Bone marrow (tissue), 2 donors: ENCODE measurements at regions not wholly inside any gene's neighbourhood (a gene's known extent, or its start where the extent isn't known, plus 50 kb on each side); places are given as distances from the start of the nearest gene placed in this dataset.
"Not testable (repeated sequence)": the region's sequence is repeated elsewhere in the genome, so short reads cannot be mapped to it uniquely, and the experiment has no call there.

Source experiments
- DNase-seq, 2 donors: peaks; one replicate each; lab custom pipeline; 2025; lab: John Stamatoyannopoulos, UW

GRCh38 chr5:90338712-90339372 is 70.7 kb downstream of the CETN3 start:
- no peak for DNase-seq

GRCh38 chr5:90337449-90338052 is 72.0 kb downstream of the CETN3 start:
- DNase-seq, result no peak

DNA sequence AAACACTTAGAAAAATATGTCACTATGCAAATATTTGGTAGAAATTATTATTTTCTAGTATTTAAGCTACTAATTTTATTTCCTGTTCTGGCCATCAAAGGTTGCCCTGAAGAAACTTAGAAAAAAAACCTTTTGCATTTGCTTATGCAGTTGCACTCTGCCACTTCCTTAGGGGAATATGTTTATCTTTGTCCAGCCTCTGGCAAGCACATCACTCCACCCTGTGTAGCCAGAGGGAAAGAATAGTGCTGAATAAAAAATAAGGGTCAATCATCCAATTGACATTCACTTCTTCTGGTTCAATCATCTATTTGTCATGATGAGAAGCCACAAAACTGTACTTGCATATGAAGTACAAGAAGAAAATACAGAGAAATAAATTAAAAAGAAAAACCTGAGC is 72.8 kb downstream of the CETN3 start:
- DNase-seq, result no peak

DNA sequence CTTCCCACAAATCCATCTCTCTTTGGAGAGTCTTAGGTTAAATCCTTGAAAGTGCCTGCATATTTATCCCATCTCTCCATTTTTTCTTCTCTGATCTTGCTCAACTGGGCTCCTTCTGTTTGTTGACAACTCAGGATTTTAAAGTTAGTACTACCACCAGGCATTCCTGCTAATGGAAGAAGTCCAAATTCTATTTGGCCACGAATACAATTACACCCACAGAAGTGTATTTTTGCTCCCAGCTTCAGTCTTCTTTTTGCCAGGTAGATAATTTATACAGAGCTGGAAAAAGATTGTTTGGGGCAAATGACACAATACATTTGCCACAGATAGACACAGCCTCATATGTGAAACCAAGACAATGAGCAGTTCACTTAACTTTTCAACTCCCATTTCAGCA is 74.8 kb downstream of the CETN3 start:
- no peak for DNase-seq

DNA sequence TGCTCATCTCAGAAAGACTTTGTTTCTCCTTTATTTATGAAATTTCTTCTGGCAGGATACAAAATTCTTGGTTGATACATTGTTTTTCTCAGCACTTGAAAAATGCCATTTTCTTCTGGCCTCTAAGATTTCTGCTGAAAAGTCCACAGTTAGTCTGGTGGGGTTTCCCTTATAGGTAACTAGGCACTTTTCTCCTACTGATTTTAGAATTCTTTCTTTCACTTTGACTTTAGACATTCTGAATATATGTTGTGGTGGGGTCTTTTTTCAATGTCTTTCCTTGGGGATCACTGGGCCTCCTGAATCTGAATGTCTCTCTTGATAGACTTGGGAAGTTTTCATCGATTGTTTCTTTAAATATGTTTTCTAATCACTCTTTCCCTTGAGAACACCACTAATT is 79.6 kb downstream of the CETN3 start:
- DNase-seq, result no peak

DNA sequence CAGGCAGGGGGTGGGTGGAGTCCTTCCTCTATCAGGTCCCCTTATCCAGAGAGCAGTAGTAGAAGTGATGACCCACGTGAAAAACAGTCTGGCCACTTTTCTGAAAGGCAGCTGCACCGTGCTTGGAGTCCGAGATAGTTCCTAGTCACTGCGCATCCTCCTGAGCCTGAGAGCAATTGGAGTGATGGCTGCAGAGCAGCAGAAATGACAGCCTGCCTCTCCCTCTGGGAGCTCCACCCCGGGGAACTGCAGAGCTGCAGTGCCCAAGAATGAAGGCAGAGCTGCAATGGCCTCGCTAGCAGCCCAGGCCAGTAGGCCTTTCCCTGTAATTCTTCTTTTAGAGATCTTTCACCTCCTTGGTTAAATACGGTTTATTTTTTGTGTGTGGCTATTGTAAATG is 82.6 kb downstream of the CETN3 start:
- DNase-seq, result no peak

DNA sequence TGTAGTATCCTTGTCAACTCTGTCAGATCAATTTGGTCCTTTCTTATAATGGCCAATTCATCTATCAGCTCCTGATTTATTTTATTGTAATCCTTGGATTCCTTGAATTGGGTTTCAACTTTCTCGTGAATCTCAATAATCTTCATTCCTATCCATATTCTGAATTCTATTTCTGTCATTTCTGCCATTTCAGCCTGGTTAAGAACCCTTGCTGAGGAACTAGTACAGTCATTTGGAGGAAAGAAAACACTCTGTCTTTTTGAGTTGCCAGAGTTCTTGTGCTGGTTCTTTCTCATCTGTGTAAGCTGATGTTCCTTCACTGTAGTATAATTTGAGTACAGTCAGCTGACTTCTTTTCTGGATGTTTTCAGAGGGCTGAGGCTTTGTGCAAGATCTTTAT is 84.5 kb downstream of the CETN3 start:
- DNase-seq, result no peak

GRCh38 chr5:90320348-90320747 is 89.2 kb downstream of the CETN3 start:
- not testable (repeated sequence) for DNase-seq

DNA sequence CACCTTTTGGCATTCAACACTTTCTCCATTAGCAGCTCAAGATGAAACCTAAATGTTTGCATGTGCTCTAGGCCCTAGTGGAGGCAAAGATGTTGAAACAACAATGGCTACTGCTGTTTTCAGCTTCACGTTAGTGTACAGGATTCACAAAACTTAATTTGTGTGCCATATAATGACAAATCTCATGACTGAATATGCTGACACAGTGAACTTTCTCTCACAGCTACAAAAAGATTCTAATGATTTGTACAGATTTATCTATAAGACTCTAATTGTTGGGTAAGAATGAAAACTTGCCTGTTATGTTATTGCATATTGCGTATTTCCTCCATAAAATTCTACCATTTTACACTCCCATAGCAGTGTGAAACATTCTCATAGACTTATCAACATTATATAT is 97.5 kb downstream of the CETN3 start:
- DNase-seq, result no peak

- no peak for DNase-seq
These were observed 98.2 kb downstream of the CETN3 start for GRCh38 chr5:90311401-90311800.

- no peak for DNase-seq
These were observed 100.6 kb downstream of the CETN3 start for GRCh38 chr5:90308787-90309585.

DNA sequence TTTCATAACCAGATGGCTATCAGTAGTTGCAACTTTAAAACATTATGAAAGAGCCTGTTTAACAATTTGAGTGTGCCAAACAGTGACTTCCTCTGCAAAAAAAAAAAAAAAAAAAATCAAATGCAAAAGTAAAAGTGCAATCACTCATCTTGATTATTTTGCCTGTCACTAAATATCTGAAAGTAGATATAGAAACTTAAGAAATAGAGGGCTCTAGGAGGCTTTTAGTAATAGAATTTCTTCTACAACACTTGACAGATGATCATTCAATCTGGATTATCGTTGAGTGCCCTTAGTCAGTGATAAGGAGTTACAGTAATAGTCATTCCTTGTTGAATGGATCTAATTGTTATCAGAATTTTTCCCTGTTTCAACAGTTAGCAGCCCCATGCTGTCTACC is 101.8 kb downstream of the CETN3 start:
- no peak for DNase-seq

GRCh38 chr5:90307322-90307721 is 102.2 kb downstream of the CETN3 start:
- no peak for DNase-seq

- DNase-seq, result no peak
These were observed 102.9 kb downstream of the CETN3 start for GRCh38 chr5:90306613-90307012.

DNA sequence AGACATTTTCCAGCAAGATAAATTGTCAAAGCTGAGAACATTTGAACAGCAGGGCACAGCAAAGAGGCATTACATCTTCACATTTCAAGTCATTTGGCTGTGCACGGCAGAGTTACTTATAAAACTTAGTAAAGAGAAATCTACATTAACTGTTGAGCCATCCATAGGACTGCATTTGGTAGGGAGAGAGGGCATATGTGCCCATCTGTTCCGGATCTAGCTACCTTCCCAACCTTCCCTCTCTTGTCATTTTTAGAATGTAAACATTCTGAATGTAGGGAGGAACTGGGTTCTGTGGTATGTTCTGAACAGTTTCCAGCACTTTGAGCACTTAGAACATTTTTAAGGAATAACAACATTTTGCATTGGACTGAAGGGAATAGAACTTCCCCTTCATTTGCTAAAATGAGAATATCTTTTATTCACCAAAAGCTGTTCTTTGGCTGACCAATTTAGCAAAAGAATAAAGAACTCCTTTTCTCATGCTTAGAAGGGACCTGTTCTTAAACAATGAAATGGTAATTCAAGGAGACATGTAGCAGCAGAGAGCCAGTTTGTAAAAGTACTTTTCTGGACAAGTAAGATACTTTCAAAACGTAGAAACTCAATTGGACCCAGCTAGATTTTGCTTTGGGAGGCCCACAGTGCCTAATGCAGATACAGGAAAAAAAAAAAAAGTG is 104.4 kb downstream of the CETN3 start:
- DNase-seq, result no peak

- no peak for DNase-seq
These were observed 108.3 kb downstream of the CETN3 start for GRCh38 chr5:90301248-90301647.

- DNase-seq, result no peak
These were observed 112.4 kb downstream of the CETN3 start for GRCh38 chr5:90297045-90297764.

- no peak for DNase-seq
These were observed 115.0 kb downstream of the CETN3 start for GRCh38 chr5:90294604-90295003.

DNA sequence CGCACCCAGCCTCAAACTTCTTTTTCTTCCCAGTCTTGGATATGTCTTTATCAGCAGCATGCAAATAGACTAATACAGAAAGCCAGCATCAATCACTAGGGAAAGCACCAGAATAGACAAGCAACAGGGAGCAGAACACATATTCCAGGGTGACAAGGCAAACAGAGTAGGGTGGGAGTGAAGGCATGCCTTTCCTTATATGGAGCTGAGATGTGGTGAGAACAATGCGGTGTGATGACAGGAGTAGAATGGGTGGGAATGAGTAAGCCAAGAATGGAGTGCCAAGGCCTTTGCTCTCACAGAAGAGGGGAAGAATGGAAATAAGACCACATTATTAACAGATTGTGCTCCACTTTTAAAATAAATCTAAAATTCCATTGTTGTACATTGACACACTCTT is 115.6 kb downstream of the CETN3 start:
- DNase-seq, result no peak

GRCh38 chr5:90290648-90291047 is 118.9 kb downstream of the CETN3 start:
- no peak for DNase-seq

DNA sequence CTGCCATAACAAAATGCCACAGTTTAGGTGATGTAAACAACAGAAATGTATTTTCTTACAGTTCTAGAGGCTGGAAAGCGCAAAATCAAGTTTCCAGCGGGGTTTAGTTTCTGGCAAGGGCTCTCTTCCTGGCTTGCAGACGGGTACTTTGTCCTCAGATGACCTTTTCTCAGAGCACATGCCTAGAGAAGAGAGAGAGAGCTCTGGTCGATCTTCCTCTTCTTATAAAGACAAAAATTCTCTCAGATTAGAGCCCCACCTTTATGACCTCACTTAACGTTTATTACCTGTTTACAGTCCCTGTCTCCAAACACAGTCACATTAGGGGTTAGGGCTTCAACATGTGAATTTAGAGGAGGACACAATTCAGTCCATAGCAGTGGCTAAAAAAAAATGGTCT is 119.7 kb downstream of the CETN3 start:
- no peak for DNase-seq

GRCh38 chr5:90287036-90287435 is 122.5 kb downstream of the CETN3 start:
- no peak for DNase-seq
